ENCODE measurements at regions not wholly inside any gene's neighbourhood (a gene's known extent, or its start where the extent isn't known, plus 50 kb on each side); places are given as distances from the start of the nearest gene placed in this dataset.
"Not testable (repeated sequence)": the region's sequence is repeated elsewhere in the genome, so short reads cannot be mapped to it uniquely, and the experiment has no call there.

GRCh38 chr13:70208968-70209367 lies 100.7 kb upstream of the KLHL1 start:
- not testable (repeated sequence) for H4K8ac ChIP-seq (ENCODE audit: low read length); H3K36me3 ChIP-seq (ENCODE audit: control insufficient read depth in 1 of 2, insufficient read depth in 2 of 2, low read depth in 1 of 2, low read length in 2 of 2); H3K9ac ChIP-seq (ENCODE audit: low read length); DNase-seq; H2BK5ac ChIP-seq (ENCODE audit: low read depth, low read length, poor library complexity, severe bottlenecking); H4K91ac ChIP-seq (ENCODE audit: low read length); H3K14ac ChIP-seq (ENCODE audit: low read length in 2 of 2); H3K79me1 ChIP-seq (replicated peaks; ENCODE audit: low read length, poor library complexity, severe bottlenecking); H2AFZ ChIP-seq (ENCODE audit: low read depth, low read length); H3K4me2 ChIP-seq (ENCODE audit: low read length, poor library complexity, severe bottlenecking); H3K4ac ChIP-seq (ENCODE audit: low read depth in 1 of 2, low read length in 2 of 2); H3K27ac ChIP-seq (ENCODE audit: low read length, poor library complexity, severe bottlenecking); H2BK12ac ChIP-seq (ENCODE audit: low read length in 2 of 2); H3K4me1 ChIP-seq (ENCODE audit: control insufficient read depth, insufficient read depth, low read depth, low read length); H2BK120ac ChIP-seq (ENCODE audit: low read depth, low read length); H3K27me3 ChIP-seq (ENCODE audit: control insufficient read depth in 1 of 2, insufficient read depth in 1 of 2, low read length in 2 of 2); H3K9me3 ChIP-seq (ENCODE audit: control insufficient read depth, low read length); H3K23ac ChIP-seq (ENCODE audit: low read length in 2 of 2); H3K18ac ChIP-seq (ENCODE audit: low read depth in 1 of 2, low read length in 2 of 2); H2BK15ac ChIP-seq (ENCODE audit: low read depth, poor library complexity, severe bottlenecking); H3K4me3 ChIP-seq (ENCODE audit: insufficient read depth in 1 of 2, low read depth in 1 of 2, low read length in 2 of 2); H2AK5ac ChIP-seq (ENCODE audit: low read length, severe bottlenecking)
- 84% methylated on average over 10 of the region's 11 CpGs for WGBS

- H3K4ac ChIP-seq (ENCODE audit: low read depth in 1 of 2, low read length in 2 of 2) = no peak overlapping the region
- H3K23ac ChIP-seq (ENCODE audit: low read length in 2 of 2) = no peak overlapping the region
- DNase-seq = no peak
Observed at GRCh38 chr13:70206671-70207070, 98.4 kb upstream of the KLHL1 start.

GRCh38 chr13:70203661-70204229 lies 95.5 kb upstream of the KLHL1 start:
- no peak overlapping the region for H2BK120ac ChIP-seq (ENCODE audit: low read depth, low read length)
- no peak overlapping the region for H3K23ac ChIP-seq (ENCODE audit: low read length in 2 of 2)
- H3K18ac ChIP-seq (ENCODE audit: low read depth in 1 of 2, low read length in 2 of 2) = no peak overlapping the region
- no peak overlapping the region for H2BK5ac ChIP-seq (ENCODE audit: low read depth, low read length, poor library complexity, severe bottlenecking)
- H3K14ac ChIP-seq (ENCODE audit: low read length in 2 of 2) = no peak overlapping the region
- WGBS = 98% methylated on average over 5 of the region's 5 CpGs
- no peak overlapping the region for H2BK12ac ChIP-seq (ENCODE audit: low read length in 2 of 2)
- H3K4me2 ChIP-seq (ENCODE audit: low read length, poor library complexity, severe bottlenecking) = no peak overlapping the region
- no peak for DNase-seq
- H3K27me3 ChIP-seq (ENCODE audit: control insufficient read depth in 1 of 2, insufficient read depth in 1 of 2, low read length in 2 of 2) = no peaks in the 10 kb centered on the region
- H3K27ac ChIP-seq (ENCODE audit: low read length, poor library complexity, severe bottlenecking) = no peak overlapping the region
- no peak overlapping the region for H3K4ac ChIP-seq (ENCODE audit: low read depth in 1 of 2, low read length in 2 of 2)
- H2AK5ac ChIP-seq (ENCODE audit: low read length, severe bottlenecking) = no peak overlapping the region
- H2AFZ ChIP-seq (ENCODE audit: low read depth, low read length) = no peak overlapping the region
- H4K8ac ChIP-seq (ENCODE audit: low read length) = no peak overlapping the region
- no peak overlapping the region for H3K9ac ChIP-seq (ENCODE audit: low read length)
- H4K91ac ChIP-seq (ENCODE audit: low read length) = no peak overlapping the region
- no peak overlapping the region for H3K4me3 ChIP-seq (ENCODE audit: insufficient read depth in 1 of 2, low read depth in 1 of 2, low read length in 2 of 2)
- peaks cover 7% of the 10 kb centered on the region for H3K9me3 ChIP-seq (ENCODE audit: control insufficient read depth, low read length)
- H3K79me1 ChIP-seq (replicated peaks; ENCODE audit: low read length, poor library complexity, severe bottlenecking) = no peaks in the 10 kb centered on the region
- H3K4me1 ChIP-seq (ENCODE audit: control insufficient read depth, insufficient read depth, low read depth, low read length) = no peaks in the 10 kb centered on the region
- H2BK15ac ChIP-seq (ENCODE audit: low read depth, poor library complexity, severe bottlenecking) = no peak overlapping the region
- no peaks in the 10 kb centered on the region for H3K36me3 ChIP-seq (ENCODE audit: control insufficient read depth in 1 of 2, insufficient read depth in 2 of 2, low read depth in 1 of 2, low read length in 2 of 2)

More at GRCh38 chr13:70206671-70207070, 98.4 kb upstream of the KLHL1 start:
- Histone ChIP-seq H3K4me3 (ENCODE audit: insufficient read depth in 1 of 2, low read depth in 1 of 2, low read length in 2 of 2) (no peak overlapping the region), H3K14ac (ENCODE audit: low read length in 2 of 2) (no peak overlapping the region), H3K9me3 (ENCODE audit: control insufficient read depth, low read length) (peaks cover 3% of the 10 kb centered on the region), H3K79me1 (replicated peaks; ENCODE audit: low read length, poor library complexity, severe bottlenecking) (no peaks in the 10 kb centered on the region), H3K18ac (ENCODE audit: low read depth in 1 of 2, low read length in 2 of 2) (no peak overlapping the region), H2BK12ac (ENCODE audit: low read length in 2 of 2) (no peak overlapping the region), H3K4me1 (ENCODE audit: control insufficient read depth, insufficient read depth, low read depth, low read length) (no peaks in the 10 kb centered on the region), H2AFZ (ENCODE audit: low read depth, low read length) (no peak overlapping the region), H2BK5ac (ENCODE audit: low read depth, low read length, poor library complexity, severe bottlenecking) (no peak overlapping the region), H3K9ac (ENCODE audit: low read length) (no peak overlapping the region), H4K91ac (ENCODE audit: low read length) (no peak overlapping the region), H2AK5ac (ENCODE audit: low read length, severe bottlenecking) (no peak overlapping the region), H3K27ac (ENCODE audit: low read length, poor library complexity, severe bottlenecking) (no peak overlapping the region), H4K8ac (ENCODE audit: low read length) (no peak overlapping the region), H2BK120ac (ENCODE audit: low read depth, low read length) (no peak overlapping the region), H2BK15ac (ENCODE audit: low read depth, poor library complexity, severe bottlenecking) (no peak overlapping the region), H3K4me2 (ENCODE audit: low read length, poor library complexity, severe bottlenecking) (no peak overlapping the region), H3K27me3 (ENCODE audit: control insufficient read depth in 1 of 2, insufficient read depth in 1 of 2, low read length in 2 of 2) (no peaks in the 10 kb centered on the region), H3K36me3 (ENCODE audit: control insufficient read depth in 1 of 2, insufficient read depth in 2 of 2, low read depth in 1 of 2, low read length in 2 of 2) (no peaks in the 10 kb centered on the region)

- Histone ChIP-seq H3K36me3 (ENCODE audit: control insufficient read depth in 1 of 2, insufficient read depth in 2 of 2, low read depth in 1 of 2, low read length in 2 of 2) (no peaks in the 10 kb centered on the region), H2BK12ac (ENCODE audit: low read length in 2 of 2) (no peak overlapping the region), H3K9ac (ENCODE audit: low read length) (no peak overlapping the region), H3K14ac (ENCODE audit: low read length in 2 of 2) (no peak overlapping the region), H2BK15ac (ENCODE audit: low read depth, poor library complexity, severe bottlenecking) (no peak overlapping the region), H3K27me3 (ENCODE audit: control insufficient read depth in 1 of 2, insufficient read depth in 1 of 2, low read length in 2 of 2) (no peaks in the 10 kb centered on the region), H4K91ac (ENCODE audit: low read length) (no peak overlapping the region), H3K4me2 (ENCODE audit: low read length, poor library complexity, severe bottlenecking) (no peak overlapping the region), H3K23ac (ENCODE audit: low read length in 2 of 2) (no peak overlapping the region), H2BK120ac (ENCODE audit: low read depth, low read length) (no peak overlapping the region), H2BK5ac (ENCODE audit: low read depth, low read length, poor library complexity, severe bottlenecking) (no peak overlapping the region), H3K4me3 (ENCODE audit: insufficient read depth in 1 of 2, low read depth in 1 of 2, low read length in 2 of 2) (no peak overlapping the region), H3K4ac (ENCODE audit: low read depth in 1 of 2, low read length in 2 of 2) (no peak overlapping the region), H3K18ac (ENCODE audit: low read depth in 1 of 2, low read length in 2 of 2) (no peak overlapping the region), H2AFZ (ENCODE audit: low read depth, low read length) (no peak overlapping the region), H2AK5ac (ENCODE audit: low read length, severe bottlenecking) (no peak overlapping the region), H3K9me3 (ENCODE audit: control insufficient read depth, low read length) (peaks cover 6% of the 10 kb centered on the region), H3K4me1 (ENCODE audit: control insufficient read depth, insufficient read depth, low read depth, low read length) (no peaks in the 10 kb centered on the region), H4K8ac (ENCODE audit: low read length) (no peak overlapping the region), H3K79me1 (replicated peaks; ENCODE audit: low read length, poor library complexity, severe bottlenecking) (no peaks in the 10 kb centered on the region), H3K27ac (ENCODE audit: low read length, poor library complexity, severe bottlenecking) (no peak overlapping the region)
- no peak for DNase-seq
Observed at GRCh38 chr13:70191034-70191433, 82.8 kb upstream of the KLHL1 start.
